Mucosa of gallbladder (tissue), 1 donor: ENCODE measurements at regions not wholly inside any gene's neighbourhood (a gene's known extent, or its start where the extent isn't known, plus 50 kb on each side); places are given as distances from the start of the nearest gene placed in this dataset.
A peak's percentile ranks its signal among the peaks of the same experiment; 100 is the strongest.

ENCODE experiments used
- DNase-seq: peaks from one replicate; pipeline ENCODE4 v3.0.0-alpha.2; 2020; ENCODE audit warnings: low spot score
- donor health status: DM: no; HTN: no; CAD: no.

DNA sequence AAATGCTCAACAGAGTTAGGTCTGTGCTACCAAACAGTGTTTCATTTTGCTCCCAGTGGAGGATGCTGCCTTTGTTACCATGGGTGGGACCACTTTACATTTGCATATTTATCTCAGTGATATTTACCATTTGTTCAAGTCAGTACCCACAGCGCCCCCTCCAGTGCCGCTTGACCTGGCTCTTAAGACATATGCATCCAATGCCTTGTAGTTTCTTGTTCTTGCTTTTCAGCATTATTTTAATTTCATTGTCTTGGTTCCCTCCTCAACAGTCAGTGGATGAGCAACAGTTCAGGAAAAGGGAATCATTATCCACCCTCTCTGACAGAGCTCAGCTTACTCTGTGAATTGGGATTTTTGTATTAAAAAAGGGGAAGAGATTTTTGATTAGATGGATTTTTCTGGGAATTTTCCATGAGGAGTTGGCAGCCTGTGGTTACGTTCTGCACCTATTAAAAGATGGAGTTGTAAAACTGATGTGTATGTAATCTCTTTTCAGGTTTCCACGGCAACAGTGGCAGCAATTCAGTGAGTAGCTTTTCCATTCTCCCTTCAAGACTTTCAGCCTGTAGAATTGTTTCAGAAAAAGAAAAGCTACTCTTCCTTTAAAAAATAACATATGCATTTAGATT, 240.5 kb upstream of the DAAM1 start:
- DNase-seq: no peak

GRCh38 chr14:58950555-58950954, 237.9 kb upstream of the DAAM1 start:
- no peak for DNase-seq

- DNase-seq: no peak
These were observed 237.3 kb upstream of the DAAM1 start for GRCh38 chr14:58951143-58951542.

- no peak for DNase-seq
These were observed 234.4 kb upstream of the DAAM1 start for GRCh38 chr14:58954052-58954451.

GRCh38 chr14:58954901-58955861, 233.3 kb upstream of the DAAM1 start:
- no peak for DNase-seq

DNA sequence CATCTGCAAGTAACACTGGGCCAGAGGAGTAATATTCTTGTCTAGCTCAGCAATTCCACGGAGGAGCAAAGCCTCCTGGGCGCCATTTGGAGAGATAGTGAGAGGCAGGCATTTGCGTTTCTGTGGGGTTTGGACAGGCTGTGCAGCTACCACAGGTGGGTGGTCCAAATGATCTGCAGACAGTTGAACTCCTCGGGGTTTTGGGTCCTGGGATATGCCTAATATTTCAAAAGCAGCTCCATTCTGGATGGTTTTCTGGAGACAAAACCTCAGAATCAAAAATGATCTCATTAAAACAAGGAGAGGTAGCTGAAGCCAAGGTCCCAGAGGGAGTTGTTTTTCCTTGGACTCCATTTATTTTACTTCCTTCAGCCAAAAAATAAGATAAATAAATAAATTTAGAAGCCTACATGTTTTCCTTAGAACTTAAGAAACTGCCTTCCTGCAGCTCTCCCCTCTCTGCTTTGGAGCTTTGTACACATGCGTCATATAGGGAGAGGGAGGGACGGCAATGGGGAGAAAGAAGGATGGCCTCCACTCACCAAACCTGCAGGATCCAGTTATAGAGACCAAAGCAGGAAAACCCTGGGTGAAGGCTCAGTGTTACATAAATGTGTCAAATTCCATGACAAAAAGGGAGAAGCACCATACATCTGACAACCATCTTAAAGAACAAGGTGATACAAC, 227.3 kb upstream of the DAAM1 start:
- DNase-seq: no peak

GRCh38 chr14:58963873-58964597, 224.4 kb upstream of the DAAM1 start:
- DNase-seq: no peak

DNA sequence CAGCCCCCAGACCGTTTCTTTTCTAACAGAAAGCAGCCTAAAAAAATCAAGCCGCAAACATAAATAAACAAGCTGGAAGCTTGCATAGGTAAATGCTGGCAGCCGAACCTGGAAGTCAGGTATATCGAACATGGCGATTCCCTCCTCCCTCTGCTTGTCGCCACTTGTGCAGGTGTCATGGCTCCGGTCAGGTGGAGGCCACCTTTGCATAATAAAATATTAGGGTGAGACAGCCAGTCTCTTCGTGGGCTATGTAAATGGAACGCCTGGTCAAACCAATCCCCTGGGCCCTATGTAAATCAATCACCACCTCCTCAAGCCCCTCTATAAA, 223.9 kb upstream of the DAAM1 start:
- no peak for DNase-seq

DNA sequence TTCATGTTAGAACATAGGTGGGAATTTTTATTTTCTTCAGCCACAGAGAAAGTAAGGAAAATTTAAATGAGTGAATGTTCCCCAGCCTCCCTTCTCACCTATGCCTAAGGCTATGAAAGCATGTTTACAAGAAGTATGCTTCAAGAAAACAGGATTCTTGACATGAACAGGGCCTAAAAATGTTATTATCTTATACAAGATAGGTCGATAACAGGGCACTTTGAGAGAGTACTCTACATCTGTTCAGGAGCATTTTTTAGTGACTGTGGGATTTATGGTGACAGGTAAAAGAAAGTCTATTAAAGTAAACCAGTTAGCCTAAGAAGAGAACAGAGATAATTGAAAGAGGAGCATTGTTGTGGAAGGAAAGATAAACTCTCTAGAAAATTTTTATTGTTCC, 222.9 kb upstream of the DAAM1 start:
- no peak for DNase-seq

DNA sequence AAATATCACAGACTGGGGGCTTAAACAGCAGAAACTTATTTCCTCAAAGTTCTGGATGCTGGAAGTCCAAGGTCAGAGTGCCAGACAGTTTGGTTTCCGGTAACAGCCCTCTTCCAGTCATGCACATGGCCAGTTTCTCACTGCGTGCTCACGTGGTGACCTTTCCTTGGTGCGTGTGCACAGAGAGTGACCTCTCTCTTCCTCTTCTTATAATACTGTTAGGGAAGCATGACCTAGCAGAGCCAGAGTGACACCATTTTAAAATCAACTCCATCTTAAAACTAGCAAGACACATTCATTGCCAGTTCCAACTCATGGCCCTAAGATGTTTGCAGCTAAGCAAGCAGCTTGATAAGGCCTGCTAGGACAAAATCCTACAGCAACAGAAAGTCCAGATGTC, 221.5 kb upstream of the DAAM1 start:
- no peak for DNase-seq

DNA sequence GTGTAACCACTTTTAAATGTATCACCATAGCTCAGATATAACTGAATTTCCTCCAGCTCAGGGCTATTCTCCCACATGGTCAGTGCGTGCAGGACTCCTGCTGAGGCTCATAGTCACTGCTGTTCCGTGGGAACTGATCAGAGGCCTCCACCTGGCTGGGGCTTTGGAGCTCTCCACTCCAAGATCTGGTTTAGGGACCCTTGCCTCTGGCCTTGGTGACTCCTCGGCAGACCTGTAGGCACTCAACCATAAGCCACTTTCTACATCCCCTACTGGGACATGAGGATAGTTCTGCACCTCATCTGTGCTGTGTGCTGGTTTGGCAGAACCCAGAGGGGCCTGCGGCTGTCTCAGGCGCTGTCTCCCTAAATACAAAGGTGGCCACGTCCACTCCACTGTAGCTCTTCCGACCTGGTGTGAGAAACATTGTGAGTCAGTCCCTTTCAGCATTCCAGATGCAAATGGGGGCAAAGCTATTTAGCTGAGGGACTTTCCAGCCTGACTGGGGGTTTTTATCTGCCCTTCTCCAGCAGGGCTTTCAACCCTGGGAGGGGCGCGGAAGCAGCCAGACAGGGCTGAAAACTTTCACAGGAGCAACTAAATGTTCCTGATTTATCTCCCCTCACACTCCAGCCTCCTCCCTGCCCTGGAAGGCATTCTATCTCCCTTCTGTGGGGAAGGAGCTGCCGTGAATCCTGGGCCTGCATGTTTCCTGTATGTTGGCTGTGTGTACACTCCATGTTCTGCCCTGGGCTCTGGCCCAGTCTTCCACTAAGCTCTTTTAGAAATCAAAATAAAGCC, 218.3 kb upstream of the DAAM1 start:
- no peak for DNase-seq

DNA sequence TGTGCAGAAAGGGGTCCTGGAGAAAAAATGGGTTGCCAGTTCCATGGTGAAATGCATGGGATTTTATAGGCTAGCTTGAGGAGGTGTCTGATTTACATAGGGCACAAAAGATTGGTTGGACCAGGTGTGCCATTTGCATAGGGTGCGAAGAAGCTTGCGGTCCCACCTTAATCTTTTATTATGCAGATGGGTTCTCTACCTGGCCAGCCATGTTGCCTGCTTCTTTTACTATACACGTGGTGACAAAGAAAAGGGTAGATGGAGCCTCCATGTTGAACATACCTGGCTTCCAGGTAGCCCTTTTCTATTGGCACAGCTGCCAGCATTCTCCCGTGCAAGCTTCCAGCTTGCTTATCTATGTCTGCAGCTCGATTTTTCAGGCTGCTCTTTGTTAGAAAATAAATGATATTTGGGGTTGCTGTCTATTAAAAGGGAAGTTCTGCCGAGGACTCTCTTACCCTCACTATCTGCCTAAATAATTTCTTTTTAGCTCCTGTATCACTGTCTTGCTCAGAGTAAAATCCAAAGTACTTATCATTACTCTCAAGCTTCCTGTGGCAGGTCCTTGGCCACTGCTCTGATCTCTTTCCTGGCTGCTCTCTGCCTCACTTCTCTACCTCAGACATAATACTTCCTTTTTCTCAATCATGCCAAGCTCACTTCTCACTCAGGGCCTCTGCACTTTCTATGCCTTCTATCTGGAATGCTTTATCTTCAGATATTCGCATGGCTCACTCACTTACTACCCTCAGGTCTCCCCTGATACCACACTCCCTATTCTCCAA, 216.0 kb upstream of the DAAM1 start:
- DNase-seq: no peak

DNA sequence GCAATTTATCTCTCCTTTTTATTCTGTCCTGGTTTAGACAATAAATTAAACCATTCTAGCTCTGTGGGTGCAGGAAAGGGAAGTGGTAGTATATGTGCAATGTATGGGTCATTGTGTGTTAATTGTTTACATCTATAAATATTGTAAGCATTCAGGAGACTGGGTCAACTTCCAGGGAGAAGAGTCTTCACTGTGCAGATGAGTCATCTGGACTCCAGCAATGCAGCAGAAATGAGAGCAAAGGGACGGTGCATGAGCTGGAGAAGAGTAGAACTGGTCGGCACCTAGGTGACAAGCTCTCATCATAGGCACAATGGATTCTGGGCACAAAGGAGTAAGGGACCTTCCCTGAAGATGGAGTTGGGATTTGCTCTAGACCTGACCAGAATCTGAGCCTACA, 211.1 kb upstream of the DAAM1 start:
- DNase-seq: no peak

DNA sequence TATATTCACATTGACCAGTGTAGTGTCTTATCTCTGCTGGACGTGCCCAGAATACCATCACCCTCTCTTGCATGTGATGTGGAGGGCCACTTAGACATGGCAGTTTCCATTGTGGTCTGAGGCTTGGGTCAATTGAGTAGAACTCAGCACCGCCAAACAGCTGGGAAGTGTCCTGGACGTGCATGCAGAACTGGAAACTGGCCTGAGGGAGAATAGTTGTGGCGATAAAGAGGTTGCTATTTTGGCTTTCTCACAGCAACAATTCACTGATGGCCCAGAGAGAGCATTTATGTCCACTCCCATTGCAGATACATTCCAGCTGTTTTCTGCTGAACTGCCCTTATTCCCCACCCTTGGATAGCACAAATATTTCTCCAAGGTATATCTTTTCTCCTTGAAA, 210.1 kb upstream of the DAAM1 start:
- DNase-seq: peak; percentile 38

- DNase-seq: no peak
These were observed 209.1 kb upstream of the DAAM1 start for GRCh38 chr14:58979325-58979724.

- no peak for DNase-seq
These were observed 206.6 kb upstream of the DAAM1 start for GRCh38 chr14:58981840-58982239.

- no peak for DNase-seq
These were observed 202.7 kb upstream of the DAAM1 start for GRCh38 chr14:58985786-58986185.

GRCh38 chr14:58987591-58987990, 200.9 kb upstream of the DAAM1 start:
- DNase-seq: no peak

DNA sequence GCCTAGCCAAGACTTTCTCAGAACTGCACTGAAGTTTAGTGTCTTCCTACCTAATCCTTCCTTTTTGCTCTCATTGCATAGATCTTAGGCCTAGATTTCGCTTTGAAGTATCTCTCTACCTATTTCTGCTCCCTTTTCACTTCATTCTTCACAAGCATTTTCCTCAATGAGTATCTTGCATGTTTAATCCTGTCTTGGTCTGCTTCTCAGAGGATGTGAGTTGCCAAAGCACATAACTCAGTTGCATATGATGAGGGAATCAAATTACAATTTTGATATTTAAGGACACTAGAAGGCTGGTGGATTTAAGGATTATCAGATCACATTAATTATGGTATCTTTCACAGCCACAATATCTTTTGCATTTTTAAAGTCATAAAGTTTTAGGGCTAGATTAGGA, 195.5 kb upstream of the DAAM1 start:
- no peak for DNase-seq

DNA sequence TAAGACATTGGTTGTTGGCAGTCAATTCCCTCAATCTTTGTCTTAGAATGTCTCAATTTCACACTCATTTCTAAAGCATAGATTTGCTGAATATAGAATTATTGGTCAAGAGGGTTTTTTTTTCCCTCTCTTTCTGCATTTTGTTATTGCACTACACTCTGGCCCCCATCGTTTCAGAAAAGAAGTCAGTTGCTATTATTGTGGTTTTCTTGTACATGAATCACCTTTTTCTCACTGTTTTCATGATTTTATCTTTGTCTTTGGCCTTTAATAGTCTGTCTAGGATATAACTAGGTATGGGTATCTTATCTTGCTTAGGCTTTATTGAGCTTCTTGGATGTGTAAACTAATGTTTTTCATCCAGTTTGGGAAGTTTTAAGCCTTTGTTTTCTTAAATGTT, 194.3 kb upstream of the DAAM1 start:
- no peak for DNase-seq

GRCh38 chr14:59004012-59004411, 184.5 kb upstream of the DAAM1 start:
- DNase-seq: no peak
